HG02610 (cell line): ENCODE measurements at regions not wholly inside any gene's neighbourhood (a gene's known extent, or its start where the extent isn't known, plus 50 kb on each side); places are given as distances from the start of the nearest gene placed in this dataset.

Experiments used
- ATAC-seq: cut with Tn5 transposase; IDR thresholded peaks from one replicate; pipeline ENCODE4 v1.9.1; 2021; ENCODE audit warnings: mild to moderate bottlenecking, moderate library complexity; ENCODE audit not compliant: unreplicated experiment

GRCh38 chr15:47383102-47383501 lies 334.2 kb upstream of the SEMA6D start:
- no peak for ATAC-seq

- no peak for ATAC-seq
Observed at GRCh38 chr15:47383801-47384200, 333.5 kb upstream of the SEMA6D start.

GRCh38 chr15:47384341-47384740 lies 333.0 kb upstream of the SEMA6D start:
- ATAC-seq, result no peak

- ATAC-seq, result no peak
Observed at GRCh38 chr15:47384776-47385175, 332.5 kb upstream of the SEMA6D start.

GRCh38 chr15:47386459-47386858 lies 330.8 kb upstream of the SEMA6D start:
- no peak for ATAC-seq

GRCh38 chr15:47388299-47388698 lies 329.0 kb upstream of the SEMA6D start:
- ATAC-seq, result no peak

GRCh38 chr15:47390208-47390765 lies 327.0 kb upstream of the SEMA6D start:
- no peak for ATAC-seq

- ATAC-seq, result no peak
Observed at GRCh38 chr15:47394286-47394809, 323.0 kb upstream of the SEMA6D start.

GRCh38 chr15:47395076-47395475 lies 322.2 kb upstream of the SEMA6D start:
- no peak for ATAC-seq

- no peak for ATAC-seq
Observed at GRCh38 chr15:47397655-47398054, 319.6 kb upstream of the SEMA6D start.

GRCh38 chr15:47398132-47398531 lies 319.2 kb upstream of the SEMA6D start:
- no peak for ATAC-seq

GRCh38 chr15:47398594-47398993 lies 318.7 kb upstream of the SEMA6D start:
- no peak for ATAC-seq

- ATAC-seq, result no peak
Observed at GRCh38 chr15:47399100-47399499, 318.2 kb upstream of the SEMA6D start.

GRCh38 chr15:47400603-47401002 lies 316.7 kb upstream of the SEMA6D start:
- ATAC-seq, result no peak

GRCh38 chr15:47401427-47401826 lies 315.9 kb upstream of the SEMA6D start:
- no peak for ATAC-seq

- ATAC-seq, result no peak
Observed at GRCh38 chr15:47402829-47403228, 314.5 kb upstream of the SEMA6D start.

- ATAC-seq, result no peak
Observed at GRCh38 chr15:47404877-47405276, 312.4 kb upstream of the SEMA6D start.

GRCh38 chr15:47405365-47406162 lies 311.7 kb upstream of the SEMA6D start:
- ATAC-seq, result no peak

GRCh38 chr15:47407692-47408091 lies 309.6 kb upstream of the SEMA6D start:
- ATAC-seq, result no peak

GRCh38 chr15:47409038-47409437 lies 308.3 kb upstream of the SEMA6D start:
- ATAC-seq, result no peak

- no peak for ATAC-seq
Observed at GRCh38 chr15:47409600-47409999, 307.7 kb upstream of the SEMA6D start.

- no peak for ATAC-seq
Observed at GRCh38 chr15:47410247-47410646, 307.1 kb upstream of the SEMA6D start.
